ENCODE measurements at regions not wholly inside any gene's neighbourhood (a gene's known extent, or its start where the extent isn't known, plus 50 kb on each side); places are given as distances from the start of the nearest gene placed in this dataset.

GRCh38 chr15:93716615-93717231 is 514.6 kb upstream of the MCTP2 start:
- Histone ChIP-seq H3K9me3 (replicated peaks; ENCODE audit: control insufficient read depth, insufficient read depth, low read length) (no peaks in the 10 kb centered on the region), H3K9ac (ENCODE audit: control insufficient read depth, insufficient read depth, low read length) (no peak overlapping the region), H2AFZ (ENCODE audit: control insufficient read depth, low read depth, low read length) (no peak overlapping the region), H3K4me3 (no peak overlapping the region), H3K4me2 (ENCODE audit: control insufficient read depth, insufficient read depth) (no peak overlapping the region), H3K27me3 (replicated peaks in 1 of 2; ENCODE audit: control insufficient read depth in 2 of 2, insufficient read depth in 2 of 2, low read length in 1 of 2) (no peaks in the 10 kb centered on the region), H3K4me1 (ENCODE audit: control insufficient read depth, insufficient read depth, low read length) (no peaks in the 10 kb centered on the region), H3K36me3 (ENCODE audit: control insufficient read depth in 2 of 2, insufficient read depth in 2 of 2, low read length in 1 of 2) (no peaks in the 10 kb centered on the region), H3K27ac (ENCODE audit: control insufficient read depth, insufficient read depth) (no peak overlapping the region), H4K20me1 (ENCODE audit: control insufficient read depth, insufficient read depth) (no peaks in the 10 kb centered on the region), H3K79me2 (ENCODE audit: control insufficient read depth, insufficient read depth, low read length) (no peaks in the 10 kb centered on the region)
- ChIA-PET POLR2A (no interaction called here), RAD21 (ENCODE audit: unreplicated experiment) (no interaction called here), CTCF (no interaction called here), SMC1A (ENCODE audit: uncharacterized antibody, unreplicated experiment) (no interaction called here)
- intact Hi-C loops (cut with micrococcal nuclease; ENCODE audit: unreplicated experiment): loop anchor here (10.0 kb wide), 1 partner anchor 62 kb away; no protein-coding TSS in a partner anchor
- WGBS (ENCODE audit: insufficient coverage, insufficient replicate concordance, low lambda C conversion rate, missing lambda C conversion rate): 28% methylated on average over 5 of the region's 5 CpGs
- no peak for FAIRE-seq
- ATAC-seq: no peak
- in situ Hi-C loops (cut with MboI): no loop called here
- BruUV-seq (replicated peaks): no TSS peak
- no peak for DNase-seq (ENCODE audit: low read depth, low spot score)
- TF ChIP-seq PML (IDR thresholded peaks at IDR 0.05; ENCODE audit: low read length) (no peak), NFXL1 (IDR thresholded peaks at IDR 0.05; ENCODE audit: borderline replicate concordance) (no peak), ZBED1 (IDR thresholded peaks at IDR 0.05; ENCODE audit: borderline replicate concordance) (no peak), CREM (IDR thresholded peaks at IDR 0.05; ENCODE audit: low read depth) (no peak), SIX5 (IDR thresholded peaks at IDR 0.05; ENCODE audit: low read depth, low read length, severe bottlenecking) (no peak), RAD21 (IDR thresholded peaks at IDR 0.05; ENCODE audit: insufficient read depth, low read depth, low read length) (no peak), NR2C1 (IDR thresholded peaks at IDR 0.05) (no peak), CBX5 (IDR thresholded peaks at IDR 0.05; ENCODE audit: low read depth) (no peak), BACH1 (IDR thresholded peaks at IDR 0.05; ENCODE audit: borderline replicate concordance) (no peak), MYB (IDR thresholded peaks at IDR 0.05; ENCODE audit: borderline replicate concordance, low read depth, low read length) (no peak), CBFB (IDR thresholded peaks at IDR 0.05; ENCODE audit: low read depth) (no peak), TCF3 (IDR thresholded peaks at IDR 0.05; ENCODE audit: borderline replicate concordance, insufficient read depth, low read depth, low read length) (no peak), JUND (IDR thresholded peaks at IDR 0.05; ENCODE audit: low read depth, low read length) (no peak)
- TF ChIP-seq, protein P1, sequence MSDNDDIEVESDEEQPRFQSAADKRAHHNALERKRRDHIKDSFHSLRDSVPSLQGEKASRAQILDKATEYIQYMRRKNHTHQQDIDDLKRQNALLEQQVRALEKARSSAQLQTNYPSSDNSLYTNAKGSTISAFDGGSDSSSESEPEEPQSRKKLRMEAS (IDR thresholded peaks at IDR 0.05; ENCODE audit: low read depth, low read length): no peak
- TF ChIP-seq, protein P2, sequence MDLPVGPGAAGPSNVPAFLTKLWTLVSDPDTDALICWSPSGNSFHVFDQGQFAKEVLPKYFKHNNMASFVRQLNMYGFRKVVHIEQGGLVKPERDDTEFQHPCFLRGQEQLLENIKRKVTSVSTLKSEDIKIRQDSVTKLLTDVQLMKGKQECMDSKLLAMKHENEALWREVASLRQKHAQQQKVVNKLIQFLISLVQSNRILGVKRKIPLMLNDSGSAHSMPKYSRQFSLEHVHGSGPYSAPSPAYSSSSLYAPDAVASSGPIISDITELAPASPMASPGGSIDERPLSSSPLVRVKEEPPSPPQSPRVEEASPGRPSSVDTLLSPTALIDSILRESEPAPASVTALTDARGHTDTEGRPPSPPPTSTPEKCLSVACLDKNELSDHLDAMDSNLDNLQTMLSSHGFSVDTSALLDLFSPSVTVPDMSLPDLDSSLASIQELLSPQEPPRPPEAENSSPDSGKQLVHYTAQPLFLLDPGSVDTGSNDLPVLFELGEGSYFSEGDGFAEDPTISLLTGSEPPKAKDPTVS (IDR thresholded peaks at IDR 0.05; ENCODE audit: low read depth, low read length): no peak
- TF ChIP-seq, protein P3, sequence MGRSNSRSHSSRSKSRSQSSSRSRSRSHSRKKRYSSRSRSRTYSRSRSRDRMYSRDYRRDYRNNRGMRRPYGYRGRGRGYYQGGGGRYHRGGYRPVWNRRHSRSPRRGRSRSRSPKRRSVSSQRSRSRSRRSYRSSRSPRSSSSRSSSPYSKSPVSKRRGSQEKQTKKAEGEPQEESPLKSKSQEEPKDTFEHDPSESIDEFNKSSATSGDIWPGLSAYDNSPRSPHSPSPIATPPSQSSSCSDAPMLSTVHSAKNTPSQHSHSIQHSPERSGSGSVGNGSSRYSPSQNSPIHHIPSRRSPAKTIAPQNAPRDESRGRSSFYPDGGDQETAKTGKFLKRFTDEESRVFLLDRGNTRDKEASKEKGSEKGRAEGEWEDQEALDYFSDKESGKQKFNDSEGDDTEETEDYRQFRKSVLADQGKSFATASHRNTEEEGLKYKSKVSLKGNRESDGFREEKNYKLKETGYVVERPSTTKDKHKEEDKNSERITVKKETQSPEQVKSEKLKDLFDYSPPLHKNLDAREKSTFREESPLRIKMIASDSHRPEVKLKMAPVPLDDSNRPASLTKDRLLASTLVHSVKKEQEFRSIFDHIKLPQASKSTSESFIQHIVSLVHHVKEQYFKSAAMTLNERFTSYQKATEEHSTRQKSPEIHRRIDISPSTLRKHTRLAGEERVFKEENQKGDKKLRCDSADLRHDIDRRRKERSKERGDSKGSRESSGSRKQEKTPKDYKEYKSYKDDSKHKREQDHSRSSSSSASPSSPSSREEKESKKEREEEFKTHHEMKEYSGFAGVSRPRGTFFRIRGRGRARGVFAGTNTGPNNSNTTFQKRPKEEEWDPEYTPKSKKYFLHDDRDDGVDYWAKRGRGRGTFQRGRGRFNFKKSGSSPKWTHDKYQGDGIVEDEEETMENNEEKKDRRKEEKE (IDR thresholded peaks at IDR 0.05): no peak

Data from GM12878 (cell line).